Activated CD8-positive, alpha-beta T cell treated with anti-CD3 and anti-CD28 coated beads for 36 hours (primary cell): ENCODE measurements at regions not wholly inside any gene's neighbourhood (a gene's known extent, or its start where the extent isn't known, plus 50 kb on each side); places are given as distances from the start of the nearest gene placed in this dataset.

Source experiments
- ATAC-seq: fragments of 200-7000 bp; cut with Tn5 transposase; one replicate; pipeline ENCODE4 v1.10.0; 2021; ENCODE audit warnings: mild to moderate bottlenecking, moderate library complexity
- CTCF ChIA-PET: fragments of 350-600 bp; sonication (Branson Sonifier 250); formaldehyde crosslinking; loops from one replicate; lab custom pipeline; 2021; ENCODE audit warnings: antibody characterized with exemption; lab: Charles Lee
- POLR2A ChIA-PET: fragments of 350-600 bp; sonication (Branson Sonifier 250); formaldehyde crosslinking; loops from one replicate; lab custom pipeline; 2021; ENCODE audit warnings: antibody characterized with exemption; lab: Charles Lee
- DNase-seq: peaks from one replicate; pipeline ENCODE4 v3.0.0-alpha.2; 2020
- H3K27ac Mint-ChIP-seq: one replicate; pipeline ENCODE4 v1.8.0; 2021; ENCODE audit warnings: mild to moderate bottlenecking, mixed read lengths
- H3K27me3 Mint-ChIP-seq: one replicate; pipeline ENCODE4 v1.8.0; 2021; ENCODE audit warnings: mixed read lengths
- H3K36me3 Mint-ChIP-seq: one replicate; pipeline ENCODE4 v1.8.0; 2021; ENCODE audit warnings: low read depth, mixed read lengths
- H3K4me1 Mint-ChIP-seq: one replicate; pipeline ENCODE4 v1.8.0; 2021; ENCODE audit warnings: low read depth, mixed read lengths
- H3K4me3 Mint-ChIP-seq: one replicate; pipeline ENCODE4 v1.8.0; 2021; ENCODE audit warnings: mild to moderate bottlenecking, moderate library complexity, mixed read lengths
- H3K9me3 Mint-ChIP-seq: one replicate; pipeline ENCODE4 v1.8.0; 2021; ENCODE audit warnings: mixed read lengths
- intact Hi-C: fragments of 100-400 bp; cut with micrococcal nuclease; formaldehyde crosslinking; loops from one replicate; pipeline ENCODE4 v1.10.0; 2022
- TF ChIP-seq, protein P1 (sequence below): fragments of 200-600 bp; IDR thresholded peaks from one replicate; pipeline ENCODE4 v1.8.0; 2022; ENCODE audit warnings: antibody characterized with exemption, mild to moderate bottlenecking

DNA sequence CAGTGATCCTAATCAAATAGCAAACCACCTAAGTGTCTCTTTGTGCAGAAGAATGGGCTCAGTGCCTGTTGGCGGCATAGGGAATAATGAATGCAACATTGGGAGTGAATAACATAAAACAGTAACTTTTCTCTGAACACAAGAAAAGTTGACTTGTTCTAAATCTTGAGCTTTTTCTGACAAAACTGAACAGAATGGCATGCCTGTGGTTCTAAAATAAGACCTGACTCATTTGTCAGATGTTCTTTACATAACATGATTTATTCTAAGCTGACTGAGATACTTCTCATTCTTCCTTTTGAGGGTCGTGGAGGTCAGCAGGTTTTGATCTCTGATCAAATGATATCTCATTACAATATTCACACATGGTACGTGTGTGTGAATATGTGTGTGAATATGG is 165.4 kb upstream of the WDR1 start:
- H3K4me3 Mint-ChIP-seq: no peak overlapping the region
- intact Hi-C loops: no loop called here

DNA sequence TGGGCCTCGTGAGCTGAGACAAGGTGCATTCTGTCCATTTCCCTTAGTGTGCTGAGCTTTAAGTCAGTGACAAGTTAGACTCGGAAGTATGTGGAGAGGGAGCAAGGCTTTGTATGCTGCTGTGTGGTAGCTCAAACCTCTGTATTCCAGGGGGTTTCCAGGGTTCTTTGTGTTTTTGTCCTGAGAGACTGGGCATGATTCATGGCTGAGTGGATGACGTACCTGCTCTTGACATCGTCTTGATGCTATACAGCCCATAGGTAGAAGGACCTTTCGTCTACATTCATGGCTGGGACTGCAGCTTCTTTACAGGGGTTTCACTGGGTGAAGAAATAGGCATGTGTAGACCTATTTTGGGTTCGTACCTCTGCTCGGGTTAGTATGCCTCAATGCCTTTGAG is 162.7 kb upstream of the WDR1 start:
- DNase-seq: no peak

More for the DNA sequence above, 165.4 kb upstream of the WDR1 start:
- POLR2A ChIA-PET: no interaction called here
- CTCF ChIA-PET: no interaction called here
- H3K36me3 Mint-ChIP-seq: no peaks in the 10 kb centered on the region
- ATAC-seq (no peak), DNase-seq (no peak)
- no peaks in the 10 kb centered on the region for H3K4me1 Mint-ChIP-seq
- no peaks in the 10 kb centered on the region for H3K9me3 Mint-ChIP-seq
- H3K27me3 Mint-ChIP-seq: peaks cover 2% of the 10 kb centered on the region
- H3K27ac Mint-ChIP-seq: no peak overlapping the region
- TF ChIP-seq, protein P1, sequence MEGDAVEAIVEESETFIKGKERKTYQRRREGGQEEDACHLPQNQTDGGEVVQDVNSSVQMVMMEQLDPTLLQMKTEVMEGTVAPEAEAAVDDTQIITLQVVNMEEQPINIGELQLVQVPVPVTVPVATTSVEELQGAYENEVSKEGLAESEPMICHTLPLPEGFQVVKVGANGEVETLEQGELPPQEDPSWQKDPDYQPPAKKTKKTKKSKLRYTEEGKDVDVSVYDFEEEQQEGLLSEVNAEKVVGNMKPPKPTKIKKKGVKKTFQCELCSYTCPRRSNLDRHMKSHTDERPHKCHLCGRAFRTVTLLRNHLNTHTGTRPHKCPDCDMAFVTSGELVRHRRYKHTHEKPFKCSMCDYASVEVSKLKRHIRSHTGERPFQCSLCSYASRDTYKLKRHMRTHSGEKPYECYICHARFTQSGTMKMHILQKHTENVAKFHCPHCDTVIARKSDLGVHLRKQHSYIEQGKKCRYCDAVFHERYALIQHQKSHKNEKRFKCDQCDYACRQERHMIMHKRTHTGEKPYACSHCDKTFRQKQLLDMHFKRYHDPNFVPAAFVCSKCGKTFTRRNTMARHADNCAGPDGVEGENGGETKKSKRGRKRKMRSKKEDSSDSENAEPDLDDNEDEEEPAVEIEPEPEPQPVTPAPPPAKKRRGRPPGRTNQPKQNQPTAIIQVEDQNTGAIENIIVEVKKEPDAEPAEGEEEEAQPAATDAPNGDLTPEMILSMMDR: no peak

DNA sequence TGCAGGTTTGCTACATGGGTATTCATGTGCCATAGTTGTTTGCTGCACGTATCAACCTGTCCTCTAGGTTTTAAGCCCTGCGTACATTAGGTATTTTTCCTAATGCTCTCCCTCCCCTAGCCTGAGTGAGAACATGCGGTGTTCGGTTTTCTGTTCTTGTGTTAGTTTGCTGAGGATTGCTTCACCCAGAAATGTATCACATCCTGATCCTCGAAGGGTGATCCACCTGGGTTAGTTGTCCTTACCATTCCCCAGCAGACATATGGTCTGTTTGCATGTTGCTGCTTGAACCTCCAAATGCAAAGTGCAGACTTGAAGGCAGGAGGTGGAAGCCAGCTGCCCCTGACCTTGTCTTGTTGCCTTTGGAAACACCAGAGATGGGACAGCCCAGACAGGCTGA is 161.5 kb upstream of the WDR1 start:
- DNase-seq (no peak), ATAC-seq (no peak)
- ChIA-PET CTCF (no interaction called here), POLR2A (no interaction called here)
- Mint-ChIP-seq H3K9me3 (no peaks in the 10 kb centered on the region), H3K36me3 (no peaks in the 10 kb centered on the region), H3K4me3 (no peak overlapping the region), H3K27ac (no peak overlapping the region), H3K4me1 (peaks cover 2% of the 10 kb centered on the region), H3K27me3 (peaks cover 4% of the 10 kb centered on the region)
- TF ChIP-seq, protein P1: no peak
- intact Hi-C loops: no loop called here

More for the DNA sequence above, 162.7 kb upstream of the WDR1 start:
- no peaks in the 10 kb centered on the region for H3K9me3 Mint-ChIP-seq
- H3K36me3 Mint-ChIP-seq: no peaks in the 10 kb centered on the region
- H3K27ac Mint-ChIP-seq: no peak overlapping the region
- ChIA-PET CTCF (no interaction called here), POLR2A (no interaction called here)
- no peaks in the 10 kb centered on the region for H3K4me1 Mint-ChIP-seq
- no peak overlapping the region for H3K4me3 Mint-ChIP-seq
- peaks cover 4% of the 10 kb centered on the region for H3K27me3 Mint-ChIP-seq
- TF ChIP-seq, protein P1: no peak
- no peak for ATAC-seq
- intact Hi-C loops: no loop called here

DNA sequence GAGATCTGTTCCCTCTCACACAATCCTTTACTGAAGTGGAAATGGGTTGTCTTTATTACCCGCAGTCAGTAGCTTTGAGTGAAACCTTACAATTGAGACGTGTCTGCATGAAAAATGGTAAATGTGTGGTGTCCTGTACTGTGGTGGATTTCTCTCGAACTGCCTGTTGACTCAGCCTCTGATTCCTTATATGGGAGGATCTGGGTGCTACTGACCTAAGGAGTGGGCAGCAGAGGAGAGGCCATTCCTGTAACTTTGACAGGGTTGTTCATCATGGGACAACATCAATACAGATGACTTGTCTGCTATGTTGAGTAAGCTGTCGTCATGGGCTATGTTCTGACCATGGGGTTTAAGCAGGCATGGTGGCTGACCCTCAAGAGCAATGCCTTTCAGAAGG is 159.6 kb upstream of the WDR1 start:
- TF ChIP-seq, protein P1: no peak
- H3K36me3 Mint-ChIP-seq: no peaks in the 10 kb centered on the region
- POLR2A ChIA-PET: no interaction called here
- peaks cover 4% of the 10 kb centered on the region for H3K27me3 Mint-ChIP-seq
- no peak overlapping the region for H3K27ac Mint-ChIP-seq
- no peak overlapping the region for H3K4me3 Mint-ChIP-seq
- intact Hi-C loops: no loop called here
- CTCF ChIA-PET: no interaction called here
- H3K4me1 Mint-ChIP-seq: peaks cover 2% of the 10 kb centered on the region
- ATAC-seq (no peak), DNase-seq (no peak)
- no peaks in the 10 kb centered on the region for H3K9me3 Mint-ChIP-seq

DNA sequence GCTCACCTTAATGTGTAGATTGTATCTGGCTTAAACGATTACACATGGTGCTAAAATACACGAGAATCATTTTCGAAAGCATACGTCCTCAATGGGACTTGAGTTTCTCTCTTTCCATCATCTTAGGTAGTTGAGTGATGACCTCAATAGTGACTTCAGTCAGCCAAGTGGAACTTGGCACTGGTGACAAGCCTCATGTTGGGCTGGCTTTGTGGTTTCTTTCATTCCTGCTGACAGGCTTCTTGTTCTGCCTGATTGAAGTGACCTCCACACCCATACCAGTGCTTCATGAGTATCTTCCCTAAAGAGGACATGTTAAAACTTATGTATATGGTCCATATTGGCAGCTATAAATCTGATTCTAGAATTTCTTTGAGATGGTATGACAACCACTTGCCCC is 159.1 kb upstream of the WDR1 start:
- no peak for DNase-seq
- H3K27me3 Mint-ChIP-seq: peaks cover 4% of the 10 kb centered on the region
- peaks cover 2% of the 10 kb centered on the region for H3K4me1 Mint-ChIP-seq
- CTCF ChIA-PET: no interaction called here
- POLR2A ChIA-PET: no interaction called here
- no peaks in the 10 kb centered on the region for H3K9me3 Mint-ChIP-seq
- no peaks in the 10 kb centered on the region for H3K36me3 Mint-ChIP-seq
- H3K4me3 Mint-ChIP-seq: no peak overlapping the region
- ATAC-seq: no peak
- intact Hi-C loops: no loop called here
- no peak overlapping the region for H3K27ac Mint-ChIP-seq
- TF ChIP-seq, protein P1: no peak
